HUES48 (cell line): ENCODE measurements at regions not wholly inside any gene's neighbourhood (a gene's known extent, or its start where the extent isn't known, plus 50 kb on each side); places are given as distances from the start of the nearest gene placed in this dataset.

Source experiments
- H3K27ac ChIP-seq: one replicate; pipeline ENCODE4 v1.7.0; 2013; ENCODE audit warnings: low read depth, low read length, inconsistent platforms
- H3K27me3 ChIP-seq: 2 replicates; pipeline ENCODE4 v1.6.1; 2013; ENCODE audit warnings: mild to moderate bottlenecking, low read length; ENCODE audit not compliant: control insufficient read depth, insufficient read depth
- H3K36me3 ChIP-seq: 2 replicates; pipeline ENCODE4 v1.6.1; 2013; ENCODE audit warnings: low read length; ENCODE audit not compliant: control insufficient read depth, insufficient read depth
- H3K4me1 ChIP-seq: 2 replicates; pipeline ENCODE4 v1.6.1; 2013; ENCODE audit warnings: mild to moderate bottlenecking, low read length; ENCODE audit not compliant: control insufficient read depth, insufficient read depth
- H3K4me3 ChIP-seq: 2 replicates; pipeline ENCODE4 v1.5.1; 2013; ENCODE audit warnings: mild to moderate bottlenecking, low read depth, low read length
- H3K9ac ChIP-seq: 2 replicates; pipeline ENCODE4 v1.6.1; 2013; ENCODE audit warnings: mild to moderate bottlenecking, low read depth, low read length, moderate library complexity
- H3K9me3 ChIP-seq: 2 replicates; pipeline ENCODE4 v1.6.1; 2013; ENCODE audit warnings: low read length; ENCODE audit not compliant: control insufficient read depth, insufficient read depth

DNA sequence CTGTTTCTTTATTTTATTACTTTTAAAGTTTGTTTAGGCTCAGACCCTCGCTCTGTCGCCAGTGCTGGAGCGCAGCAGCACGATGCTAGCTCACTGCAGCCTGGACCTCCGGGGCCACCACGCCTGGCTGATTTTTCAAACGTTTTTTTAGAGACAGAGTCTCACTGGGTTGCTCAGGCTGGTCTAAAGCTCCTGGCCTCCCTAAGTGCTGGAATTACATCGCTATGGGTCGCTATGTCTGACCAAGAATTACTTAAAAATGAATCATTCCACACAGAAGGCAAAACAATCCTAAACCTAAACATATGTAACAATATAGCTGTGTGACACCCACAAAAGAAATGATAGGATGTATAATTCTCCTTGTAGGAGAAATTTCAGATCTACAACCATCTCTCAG lies 86.9 kb upstream of the SIMC1 start:
- Histone ChIP-seq H3K4me3 (no peak overlapping the region), H3K4me1 (peaks cover 15% of the 10 kb centered on the region), H3K27me3 (no peaks in the 10 kb centered on the region), H3K27ac (no peak overlapping the region), H3K9me3 (no peaks in the 10 kb centered on the region), H3K36me3 (no peaks in the 10 kb centered on the region), H3K9ac (no peak overlapping the region)

DNA sequence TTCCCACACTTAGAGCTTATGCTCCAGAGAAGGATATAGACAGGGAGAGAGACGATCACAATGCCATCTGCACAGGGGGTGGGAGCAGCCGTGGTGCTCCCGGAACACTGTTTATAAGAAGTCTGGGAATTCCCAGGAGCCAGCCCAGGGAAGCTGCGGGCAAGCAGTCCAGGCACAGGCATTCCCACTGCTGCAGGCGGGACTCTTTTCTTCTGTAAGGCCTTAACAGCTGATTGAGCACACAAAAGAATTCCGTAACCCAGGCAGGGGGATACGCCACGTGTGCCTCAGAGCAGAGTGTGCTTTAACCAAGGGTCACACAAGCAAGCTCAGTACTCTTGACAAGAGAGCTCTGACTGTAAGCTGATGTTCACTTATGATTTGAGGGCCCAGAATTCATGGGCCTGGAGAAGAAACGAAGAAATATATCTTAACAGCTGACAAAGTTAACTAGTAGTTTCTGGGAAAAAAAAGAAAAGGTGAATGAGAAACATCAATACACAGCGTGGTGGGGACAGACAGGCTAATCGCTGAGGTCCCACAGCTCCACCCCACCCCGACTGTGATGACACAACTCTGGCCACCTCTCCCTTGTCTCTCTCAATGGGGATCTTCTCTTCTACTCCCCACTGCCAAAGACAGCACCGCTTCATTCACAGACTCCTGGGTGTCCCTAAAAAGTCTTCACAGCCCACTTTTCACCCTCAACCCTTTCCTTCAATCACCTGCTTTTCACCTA lies 85.9 kb upstream of the SIMC1 start:
- Histone ChIP-seq H3K4me3 (no peak overlapping the region), H3K36me3 (no peaks in the 10 kb centered on the region), H3K27me3 (no peaks in the 10 kb centered on the region), H3K9me3 (no peaks in the 10 kb centered on the region), H3K27ac (peak overlapping the region; percentile 45), H3K4me1 (peaks cover 15% of the 10 kb centered on the region), H3K9ac (0 out of 2 replicates have a peak overlapping the region, but pooled peaks have one; percentile 16)

- Histone ChIP-seq H3K4me3 (no peak overlapping the region), H3K27me3 (no peaks in the 10 kb centered on the region), H3K9me3 (no peaks in the 10 kb centered on the region), H3K27ac (peak overlapping the region; percentile 45), H3K36me3 (no peaks in the 10 kb centered on the region), H3K4me1 (peaks cover 15% of the 10 kb centered on the region), H3K9ac (0 out of 2 replicates have a peak overlapping the region, but pooled peaks have one; percentile 16)
Observed at GRCh38 chr5:176152930-176153311, 85.3 kb upstream of the SIMC1 start.

GRCh38 chr5:176153741-176154140 lies 84.5 kb upstream of the SIMC1 start:
- no peak overlapping the region for H3K27ac ChIP-seq
- no peaks in the 10 kb centered on the region for H3K9me3 ChIP-seq
- H3K4me3 ChIP-seq, result no peak overlapping the region
- H3K27me3 ChIP-seq, result no peaks in the 10 kb centered on the region
- peaks cover 15% of the 10 kb centered on the region for H3K4me1 ChIP-seq
- H3K9ac ChIP-seq, result no peak overlapping the region
- H3K36me3 ChIP-seq, result no peaks in the 10 kb centered on the region

GRCh38 chr5:176154821-176155220 lies 83.4 kb upstream of the SIMC1 start:
- Histone ChIP-seq H3K27me3 (no peaks in the 10 kb centered on the region), H3K27ac (no peak overlapping the region), H3K4me1 (peaks cover 15% of the 10 kb centered on the region), H3K9ac (no peak overlapping the region), H3K9me3 (no peaks in the 10 kb centered on the region), H3K36me3 (no peaks in the 10 kb centered on the region), H3K4me3 (no peak overlapping the region)

GRCh38 chr5:176155922-176156359 lies 82.3 kb upstream of the SIMC1 start:
- H3K9ac ChIP-seq, result no peak overlapping the region
- H3K9me3 ChIP-seq, result 0 out of 2 replicates have a peak, but pooled peaks cover 3% of the 10 kb centered on the region
- H3K27ac ChIP-seq, result no peak overlapping the region
- no peaks in the 10 kb centered on the region; the same call in 1 of the 2 replicates for H3K27me3 ChIP-seq
- H3K4me1 ChIP-seq, result peaks cover 15% of the 10 kb centered on the region
- no peaks in the 10 kb centered on the region for H3K36me3 ChIP-seq
- no peak overlapping the region for H3K4me3 ChIP-seq

GRCh38 chr5:176157656-176158055 lies 80.6 kb upstream of the SIMC1 start:
- no peak overlapping the region for H3K4me3 ChIP-seq
- H3K27me3 ChIP-seq, result no peaks in the 10 kb centered on the region; the same call in 1 of the 2 replicates
- no peaks in the 10 kb centered on the region for H3K36me3 ChIP-seq
- H3K9me3 ChIP-seq, result 0 out of 2 replicates have a peak, but pooled peaks cover 3% of the 10 kb centered on the region
- no peak overlapping the region for H3K27ac ChIP-seq
- peaks cover 8% of the 10 kb centered on the region for H3K4me1 ChIP-seq
- no peak overlapping the region for H3K9ac ChIP-seq

DNA sequence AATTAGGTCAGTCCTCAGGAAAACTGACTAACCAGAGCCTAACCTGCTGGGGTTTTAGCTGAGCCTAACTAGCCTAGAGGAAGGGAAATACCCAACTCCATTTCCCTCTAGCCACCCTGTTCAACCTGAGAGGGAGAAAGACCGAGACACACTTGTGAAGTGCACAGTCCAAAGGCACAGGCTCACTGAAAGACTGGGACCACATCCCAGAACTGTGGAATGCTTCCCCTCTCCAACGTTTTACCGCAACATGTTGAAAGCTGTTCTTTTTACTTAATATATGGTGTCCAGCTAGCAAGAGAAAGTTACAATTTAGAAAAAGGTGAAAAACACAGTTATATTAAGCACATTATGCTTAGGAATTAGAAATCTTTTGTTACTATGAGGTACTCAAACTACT lies 76.8 kb upstream of the SIMC1 start:
- H3K36me3 ChIP-seq, result no peaks in the 10 kb centered on the region
- H3K27ac ChIP-seq, result no peak overlapping the region
- H3K27me3 ChIP-seq, result no peaks in the 10 kb centered on the region; the same call in 1 of the 2 replicates
- 0 out of 2 replicates have a peak, but pooled peaks cover 3% of the 10 kb centered on the region for H3K9me3 ChIP-seq
- peaks cover 6% of the 10 kb centered on the region; the same call in 1 of the 2 replicates for H3K4me1 ChIP-seq
- no peak overlapping the region for H3K4me3 ChIP-seq
- no peak overlapping the region for H3K9ac ChIP-seq

DNA sequence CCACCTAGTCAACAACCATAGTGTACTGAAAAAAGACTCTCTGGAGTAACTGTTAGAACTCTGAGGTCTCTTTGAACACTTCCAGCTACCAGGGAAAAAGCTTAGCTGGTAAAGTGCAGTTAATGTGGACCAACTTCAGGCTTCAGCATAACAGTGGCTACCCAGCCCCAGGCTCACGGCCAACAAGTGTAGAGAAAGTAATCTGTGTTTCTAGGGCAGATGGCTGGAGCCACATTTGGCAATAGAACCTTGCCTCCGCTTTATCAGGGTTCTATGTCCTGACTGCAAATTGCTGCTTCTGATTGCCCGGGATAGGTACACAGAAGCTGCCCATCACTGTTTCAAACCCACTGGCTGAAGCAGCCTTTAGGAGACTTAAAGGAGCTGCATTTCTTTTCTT lies 76.0 kb upstream of the SIMC1 start:
- no peak overlapping the region for H3K4me3 ChIP-seq
- H3K27ac ChIP-seq, result no peak overlapping the region
- peaks cover 6% of the 10 kb centered on the region; the same call in 1 of the 2 replicates for H3K4me1 ChIP-seq
- no peaks in the 10 kb centered on the region for H3K36me3 ChIP-seq
- H3K9ac ChIP-seq, result no peak overlapping the region
- no peaks in the 10 kb centered on the region; the same call in 1 of the 2 replicates for H3K27me3 ChIP-seq
- 0 out of 2 replicates have a peak, but pooled peaks cover 3% of the 10 kb centered on the region for H3K9me3 ChIP-seq

- Histone ChIP-seq H3K4me3 (no peak overlapping the region), H3K4me1 (peaks cover 6% of the 10 kb centered on the region; the same call in 1 of the 2 replicates), H3K36me3 (no peaks in the 10 kb centered on the region), H3K27me3 (no peaks in the 10 kb centered on the region; the same call in 1 of the 2 replicates), H3K9ac (no peak overlapping the region), H3K27ac (no peak overlapping the region), H3K9me3 (0 out of 2 replicates have a peak, but pooled peaks cover 3% of the 10 kb centered on the region)
Observed at GRCh38 chr5:176162888-176163287, 75.3 kb upstream of the SIMC1 start.

- Histone ChIP-seq H3K9me3 (no peaks in the 10 kb centered on the region), H3K27ac (no peak overlapping the region), H3K4me3 (no peak overlapping the region), H3K9ac (no peak overlapping the region), H3K36me3 (no peaks in the 10 kb centered on the region), H3K4me1 (peaks cover 10% of the 10 kb centered on the region; the same call in 1 of the 2 replicates), H3K27me3 (peaks cover 13% of the 10 kb centered on the region)
Observed at GRCh38 chr5:176166427-176166826, 71.8 kb upstream of the SIMC1 start.
